ENCODE measurements at regions not wholly inside any gene's neighbourhood (a gene's known extent, or its start where the extent isn't known, plus 50 kb on each side); places are given as distances from the start of the nearest gene placed in this dataset.

DNA sequence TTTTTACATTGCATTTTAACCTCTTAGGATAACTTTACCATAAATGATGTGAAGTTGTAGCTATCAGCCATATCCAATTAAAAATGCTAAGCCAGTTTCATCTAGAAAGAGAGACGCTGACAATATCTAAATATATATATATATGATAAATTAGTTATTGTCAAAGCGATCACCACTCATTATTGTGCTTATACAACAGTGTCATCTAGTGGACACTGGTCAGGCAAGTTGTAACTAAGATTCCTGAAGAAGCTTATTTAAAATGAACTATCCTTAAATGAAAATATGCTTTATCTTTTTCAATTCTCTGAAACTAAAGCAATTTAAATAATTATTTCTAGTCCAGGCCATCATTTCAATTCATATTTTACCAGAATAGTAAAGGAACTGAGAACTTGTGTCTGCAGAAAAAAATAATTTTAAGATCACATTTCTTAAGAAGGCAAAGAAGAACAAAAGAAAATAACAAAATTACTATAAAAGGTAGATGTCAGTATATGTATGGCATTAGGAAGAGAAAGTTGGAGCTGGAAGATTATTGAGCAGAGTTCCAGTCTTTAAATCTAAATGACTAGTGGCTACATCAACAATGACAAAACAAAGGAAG is 193.3 kb upstream of the SNX7 start:
- H3K4me3 Mint-ChIP-seq = no peak overlapping the region
- POLR2A ChIA-PET = no interaction called here
- DNase-seq (peak in 1 of 10 donors; percentile 9), ATAC-seq (no peak)
- no peaks in the 10 kb centered on the region for H3K36me3 Mint-ChIP-seq
- H3K27me3 Mint-ChIP-seq = peaks cover 0 to 4% (median 0%) of the 10 kb centered on the region in 5 donors
- no peaks in the 10 kb centered on the region for H3K9me3 Mint-ChIP-seq
- no peak overlapping the region for H3K27ac Mint-ChIP-seq
- no peaks in the 10 kb centered on the region for H3K4me1 Mint-ChIP-seq

DNA sequence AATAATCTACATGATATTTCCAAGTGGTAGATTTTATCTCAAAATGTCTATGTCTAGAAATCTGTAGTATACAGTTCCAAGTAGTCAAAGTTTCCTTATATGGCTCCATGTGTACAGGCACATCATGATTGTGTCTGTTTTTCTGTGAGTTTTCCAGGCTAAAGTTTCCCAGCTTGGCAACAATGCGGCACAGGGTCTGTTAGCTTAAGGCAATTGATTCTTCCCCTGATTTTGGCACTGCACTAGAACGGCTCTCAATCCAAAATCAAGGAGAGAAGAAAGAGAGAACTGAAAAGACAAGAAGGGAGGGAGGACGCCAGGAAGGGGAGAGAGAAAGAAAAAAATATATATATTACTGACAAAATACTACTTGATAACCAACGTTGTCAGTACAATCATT is 193.9 kb upstream of the SNX7 start:
- H3K27me3 Mint-ChIP-seq = peaks cover 0 to 4% (median 0%) of the 10 kb centered on the region in 5 donors
- POLR2A ChIA-PET = no interaction called here

GRCh38 chr1:98467122-98467521 is 194.4 kb upstream of the SNX7 start:
- no peaks in the 10 kb centered on the region for H3K36me3 Mint-ChIP-seq
- no peaks in the 10 kb centered on the region for H3K9me3 Mint-ChIP-seq
- peaks cover 0 to 6% (median 0%) of the 10 kb centered on the region in 5 donors for H3K27me3 Mint-ChIP-seq
- no peak for ATAC-seq
- no peak overlapping the region for H3K27ac Mint-ChIP-seq
- no peaks in the 10 kb centered on the region for H3K4me1 Mint-ChIP-seq
- no peak overlapping the region for H3K4me3 Mint-ChIP-seq
- no peak for DNase-seq
- POLR2A ChIA-PET = no interaction called here

More for the DNA sequence above, 193.9 kb upstream of the SNX7 start:
- Mint-ChIP-seq H3K36me3 (no peaks in the 10 kb centered on the region), H3K4me3 (no peak overlapping the region), H3K4me1 (no peaks in the 10 kb centered on the region), H3K9me3 (no peaks in the 10 kb centered on the region), H3K27ac (no peak overlapping the region)
- no peak for ATAC-seq
- no peak for DNase-seq

DNA sequence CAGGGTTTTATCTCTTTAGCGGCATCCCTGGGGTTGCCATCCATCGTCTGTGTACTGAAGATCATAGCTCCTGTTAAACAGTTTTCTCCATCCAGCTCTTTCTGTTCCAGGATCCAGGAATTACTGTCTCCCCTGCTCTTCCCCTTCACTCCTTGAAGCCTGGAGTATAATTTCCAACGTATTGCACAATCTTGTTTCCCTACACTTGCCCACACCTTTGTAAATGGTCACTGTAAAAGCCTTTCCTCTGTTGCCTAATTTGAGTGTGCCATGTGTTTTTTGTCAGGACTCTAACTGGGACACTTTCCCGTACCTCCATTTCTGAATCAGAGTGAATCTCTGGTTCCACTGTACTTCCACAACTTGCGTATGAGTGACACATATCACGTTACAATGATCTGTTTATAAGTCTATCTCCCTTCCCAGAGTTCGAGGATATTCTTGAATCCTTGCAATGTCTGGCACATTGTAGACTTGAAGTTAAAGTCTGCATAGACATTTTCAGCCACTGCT is 199.6 kb upstream of the SNX7 start:
- Mint-ChIP-seq H3K27ac (no peak overlapping the region), H3K9me3 (no peaks in the 10 kb centered on the region), H3K4me3 (no peak overlapping the region), H3K36me3 (no peaks in the 10 kb centered on the region), H3K4me1 (no peaks in the 10 kb centered on the region), H3K27me3 (peaks cover 0 to 7% (median 0%) of the 10 kb centered on the region in 5 donors)
- no peak for ATAC-seq
- POLR2A ChIA-PET = no interaction called here
- no peak for DNase-seq

DNA sequence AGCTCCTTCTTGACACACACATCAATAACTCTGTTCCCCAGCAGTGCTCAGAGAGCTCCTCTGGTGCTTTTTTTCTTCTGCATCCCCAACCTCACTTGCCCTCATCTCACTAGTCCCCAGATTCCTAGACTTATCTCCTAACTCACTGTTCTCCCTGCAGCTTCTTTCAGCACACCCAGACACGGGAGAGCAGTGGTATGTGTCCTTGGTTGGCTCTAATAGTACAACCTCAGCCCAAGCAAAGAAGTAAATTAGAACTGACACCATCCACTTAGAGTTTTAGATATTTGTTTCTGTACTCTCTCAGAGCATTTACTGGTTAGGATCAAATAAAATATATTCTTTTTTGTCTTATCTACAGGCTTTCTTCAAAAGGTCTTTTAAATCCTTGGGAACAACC is 201.4 kb upstream of the SNX7 start:
- no peak overlapping the region for H3K4me3 Mint-ChIP-seq
- no peaks in the 10 kb centered on the region for H3K36me3 Mint-ChIP-seq
- DNase-seq (no peak), ATAC-seq (no peak)
- peaks cover 0 to 3% (median 0%) of the 10 kb centered on the region in 5 donors for H3K27me3 Mint-ChIP-seq
- no peaks in the 10 kb centered on the region for H3K9me3 Mint-ChIP-seq
- H3K4me1 Mint-ChIP-seq = no peaks in the 10 kb centered on the region
- no peak overlapping the region for H3K27ac Mint-ChIP-seq
- POLR2A ChIA-PET = no interaction called here

DNA sequence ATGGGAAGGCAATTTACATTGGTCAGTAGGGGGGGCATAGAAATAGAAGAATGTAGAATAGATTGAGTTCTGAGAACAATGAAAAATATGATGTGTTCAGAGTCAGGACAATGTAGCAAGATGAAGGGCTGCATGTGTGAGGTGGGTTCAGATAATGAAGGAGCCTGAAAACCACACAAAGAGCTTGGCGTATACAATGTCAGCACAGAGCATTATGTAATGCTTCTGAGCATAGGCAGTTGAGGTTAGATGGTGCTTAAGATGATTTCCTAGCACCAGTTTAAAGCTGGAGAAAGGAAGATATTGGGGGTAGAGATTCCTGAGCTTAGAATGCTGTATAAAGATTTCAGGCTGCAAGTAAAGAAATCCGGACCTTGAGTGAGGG is 202.0 kb upstream of the SNX7 start:
- ATAC-seq (no peak), DNase-seq (no peak)
- no peak overlapping the region for H3K4me3 Mint-ChIP-seq
- peaks cover 0 to 3% (median 0%) of the 10 kb centered on the region in 5 donors for H3K27me3 Mint-ChIP-seq
- no peaks in the 10 kb centered on the region for H3K9me3 Mint-ChIP-seq
- no peaks in the 10 kb centered on the region for H3K36me3 Mint-ChIP-seq
- POLR2A ChIA-PET = no interaction called here
- no peaks in the 10 kb centered on the region for H3K4me1 Mint-ChIP-seq
- no peak overlapping the region for H3K27ac Mint-ChIP-seq

GRCh38 chr1:98458511-98459485 is 202.7 kb upstream of the SNX7 start:
- ATAC-seq = no peak
- H3K27ac Mint-ChIP-seq = no peak overlapping the region
- H3K9me3 Mint-ChIP-seq = no peaks in the 10 kb centered on the region
- no peak overlapping the region for H3K4me3 Mint-ChIP-seq
- no peak for DNase-seq
- H3K27me3 Mint-ChIP-seq = peaks cover 0 to 3% (median 0%) of the 10 kb centered on the region in 5 donors
- H3K4me1 Mint-ChIP-seq = no peaks in the 10 kb centered on the region
- no peaks in the 10 kb centered on the region for H3K36me3 Mint-ChIP-seq
- POLR2A ChIA-PET = no interaction called here

DNA sequence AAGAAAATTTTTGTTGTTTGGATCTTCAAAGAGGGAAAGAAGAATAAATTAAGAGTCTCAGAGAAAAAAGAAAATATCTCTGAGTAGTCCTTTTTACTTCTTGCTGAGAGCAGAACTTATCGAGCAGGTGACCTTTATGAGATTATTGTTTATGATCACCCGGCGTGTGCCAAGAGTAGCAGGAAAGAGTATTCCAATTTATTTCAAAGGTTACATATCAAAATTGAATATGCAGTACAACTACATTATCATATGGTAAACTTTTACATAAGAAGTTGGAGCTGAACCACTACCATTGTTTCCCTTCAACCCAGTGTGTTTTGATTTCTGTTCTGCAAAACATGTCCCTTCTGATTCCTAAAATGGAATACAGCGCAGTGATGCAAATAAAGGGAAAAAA is 204.3 kb upstream of the SNX7 start:
- POLR2A ChIA-PET = no interaction called here
- H3K36me3 Mint-ChIP-seq = no peaks in the 10 kb centered on the region
- no peaks in the 10 kb centered on the region for H3K9me3 Mint-ChIP-seq
- H3K4me3 Mint-ChIP-seq = no peak overlapping the region
- DNase-seq (no peak), ATAC-seq (no peak)
- peaks cover 0 to 3% (median 0%) of the 10 kb centered on the region in 5 donors for H3K27me3 Mint-ChIP-seq
- H3K4me1 Mint-ChIP-seq = no peaks in the 10 kb centered on the region
- no peak overlapping the region for H3K27ac Mint-ChIP-seq

DNA sequence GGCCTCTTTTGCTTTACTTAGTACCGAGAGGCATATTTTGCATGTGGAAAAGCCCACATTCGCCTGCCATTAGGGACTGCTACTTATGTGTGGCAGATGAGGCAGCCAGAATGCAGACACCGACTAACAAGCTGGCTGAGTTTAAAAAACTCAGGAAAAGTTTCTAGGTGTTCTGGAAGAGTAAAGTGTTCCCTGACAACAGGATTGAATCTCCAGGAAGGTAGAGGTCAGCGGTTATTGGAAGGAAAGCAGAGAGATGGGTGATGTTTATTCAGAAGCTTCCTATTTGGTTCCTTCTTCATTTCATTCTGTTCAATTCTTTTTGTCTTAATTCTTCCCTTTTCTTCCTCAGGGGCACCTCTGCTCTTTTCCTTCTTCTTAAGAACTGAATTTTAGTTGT is 206.9 kb upstream of the SNX7 start:
- no peaks in the 10 kb centered on the region for H3K36me3 Mint-ChIP-seq
- peaks cover 0 to 2% (median 0%) of the 10 kb centered on the region in 5 donors for H3K27me3 Mint-ChIP-seq
- ATAC-seq (no peak), DNase-seq (no peak)
- POLR2A ChIA-PET = no interaction called here
- H3K27ac Mint-ChIP-seq = no peak overlapping the region
- H3K4me3 Mint-ChIP-seq = no peak overlapping the region
- H3K9me3 Mint-ChIP-seq = no peaks in the 10 kb centered on the region
- no peaks in the 10 kb centered on the region for H3K4me1 Mint-ChIP-seq

GRCh38 chr1:98453066-98453465 is 208.5 kb upstream of the SNX7 start:
- Mint-ChIP-seq H3K4me3 (no peak overlapping the region), H3K36me3 (no peaks in the 10 kb centered on the region), H3K27me3 (peaks cover 0 to 2% (median 0%) of the 10 kb centered on the region in 5 donors), H3K4me1 (no peaks in the 10 kb centered on the region), H3K9me3 (peaks cover 0 to 2% (median 0%) of the 10 kb centered on the region in 9 donors), H3K27ac (no peak overlapping the region)
- no peak for ATAC-seq
- DNase-seq = no peak
- POLR2A ChIA-PET = no interaction called here

DNA sequence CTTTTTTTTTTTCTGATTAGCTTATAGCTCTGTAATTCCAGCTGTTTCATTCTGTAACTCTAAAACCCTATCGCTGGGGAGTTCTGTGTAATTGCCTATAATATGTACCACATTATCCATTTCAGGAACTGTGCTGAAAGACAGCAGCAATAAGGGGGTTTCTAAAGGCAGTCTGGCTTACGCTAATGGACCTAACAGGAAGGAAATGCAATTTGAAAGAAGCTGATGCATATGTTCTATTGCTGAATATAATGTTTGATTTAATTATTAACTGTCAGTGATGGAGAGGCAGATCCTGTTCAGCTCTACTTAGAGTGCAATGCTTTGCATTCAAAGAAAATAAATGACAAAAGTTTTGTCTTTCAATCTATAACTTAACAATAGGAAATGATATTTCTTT is 209.4 kb upstream of the SNX7 start:
- Mint-ChIP-seq H3K9me3 (peaks cover 0 to 7% (median 0%) of the 10 kb centered on the region in 9 donors), H3K4me3 (no peak overlapping the region), H3K27ac (no peak overlapping the region), H3K36me3 (no peaks in the 10 kb centered on the region), H3K4me1 (no peaks in the 10 kb centered on the region), H3K27me3 (peaks cover 0 to 2% (median 0%) of the 10 kb centered on the region in 5 donors)
- POLR2A ChIA-PET = no interaction called here
- ATAC-seq (no peak), DNase-seq (no peak)

DNA sequence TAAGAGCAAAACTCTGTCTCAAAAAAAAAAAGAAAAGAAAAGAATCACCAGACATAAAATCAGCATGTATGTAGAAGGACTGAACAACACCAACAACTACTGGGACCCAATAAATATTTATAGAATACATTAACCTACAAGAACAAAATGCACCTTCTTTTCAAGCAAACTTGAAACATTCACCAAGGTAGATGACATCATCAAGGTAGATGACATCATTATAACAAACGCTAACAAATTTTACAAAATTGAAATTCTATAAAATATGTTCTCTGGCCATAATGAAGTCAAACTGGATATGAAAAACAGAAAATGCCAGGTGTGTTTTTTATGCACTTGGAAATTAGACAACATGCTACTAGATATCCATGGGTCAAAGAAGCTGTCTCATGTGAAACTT is 220.2 kb upstream of the SNX7 start:
- Mint-ChIP-seq H3K9me3 (peaks cover 0 to 3% (median 0%) of the 10 kb centered on the region in 9 donors), H3K36me3 (no peaks in the 10 kb centered on the region), H3K27me3 (no peaks in the 10 kb centered on the region), H3K27ac (no peak overlapping the region), H3K4me3 (no peak overlapping the region), H3K4me1 (no peaks in the 10 kb centered on the region)
- DNase-seq (no peak), ATAC-seq (no peak)
- POLR2A ChIA-PET = no interaction called here

- Mint-ChIP-seq H3K9me3 (peaks cover 0 to 2% (median 0%) of the 10 kb centered on the region in 9 donors), H3K36me3 (no peaks in the 10 kb centered on the region), H3K27me3 (no peaks in the 10 kb centered on the region), H3K27ac (no peak overlapping the region), H3K4me1 (no peaks in the 10 kb centered on the region), H3K4me3 (no peak overlapping the region)
- POLR2A ChIA-PET = no interaction called here
- DNase-seq (no peak), ATAC-seq (no peak)
Observed at GRCh38 chr1:98439471-98439870, 222.1 kb upstream of the SNX7 start.

Measured in naive thymus-derived CD8-positive, alpha-beta T cell (primary cell).